HCT116 (cell line): ENCODE measurements at regions not wholly inside any gene's neighbourhood (a gene's known extent, or its start where the extent isn't known, plus 50 kb on each side); places are given as distances from the start of the nearest gene placed in this dataset.

Experiments
- ATAC-seq: fragments of 200-7000 bp; cut with Tn5 transposase; 2 replicates; pipeline ENCODE4 v1.9.1; 2020; ENCODE audit warnings: mild to moderate bottlenecking, moderate library complexity
- BruUV-seq: library from RNA; stranded (reverse); fragments of 400-500 nt; replicated peaks from 2 replicates; lab custom pipeline; 2021; lab: Mats Ljungman, UMichigan
- CTCF ChIA-PET: fragments of 300-600 bp; sonication (Branson Sonifier 250); formaldehyde crosslinking; loops from one replicate; lab custom pipeline; 2021; ENCODE audit warnings: antibody characterized with exemption; lab: Charles Lee
- POLR2A ChIA-PET: fragments of 300-600, 350-600 bp; sonication (Branson Sonifier 250); formaldehyde crosslinking; loops from one replicate; lab custom pipeline; 2021; ENCODE audit warnings: antibody characterized with exemption; lab: Charles Lee
- RAD21 ChIA-PET, 2 experiments: fragments of 300-600 bp; sonication (Branson Sonifier 250); formaldehyde crosslinking; loops; one replicate each; lab custom pipeline; 2023; ENCODE audit warnings: low total read pairs in 2 of 2; ENCODE audit not compliant: uncharacterized antibody in 2 of 2, unreplicated experiment in 2 of 2, low non-redundant PET in 1 of 2; lab: Charles Lee
- DNase-seq: peaks from one replicate; pipeline ENCODE4 v3.0.0-alpha.2; 2010; ENCODE audit warnings: low read depth, low spot score
- H2AFZ ChIP-seq: fragments of 200-600 bp; shearing (Covaris generic), sonication (generic); 2 replicates; pipeline ENCODE4 v1.6.1; 2017; ENCODE audit warnings: low read depth, mixed run types, mixed read lengths, antibody characterized with exemption, low read length; ENCODE audit not compliant: poor library complexity, severe bottlenecking
- H3K27ac ChIP-seq: 2 replicates; pipeline ENCODE4 v1.5.1; 2012; ENCODE audit warnings: low read depth, low read length
- H3K27me3 ChIP-seq: fragments of 200-600 bp; sonication (generic); 2 replicates; pipeline ENCODE4 v1.6.1; 2016; ENCODE audit warnings: mixed run types, low read length, mixed read lengths; ENCODE audit not compliant: insufficient read depth
- H3K36me3 ChIP-seq, 2 experiments: fragments of 200-500 bp in 1 of 2; fragments of 200-600 bp in 1 of 2; sonication (Bioruptor generic) in 1 of 2; sonication (generic) in 1 of 2; 2 replicates each; pipeline versions ENCODE4 v1.5.1 to v1.6.1; 2014 to 2016; ENCODE audit warnings: low read length in 2 of 2, inconsistent platforms in 1 of 2, mixed read lengths in 1 of 2, mixed run types in 1 of 2; ENCODE audit not compliant: insufficient read depth in 2 of 2, control insufficient read depth in 1 of 2
- H3K4me1 ChIP-seq, 2 experiments: fragments of 200-600 bp in 1 of 2; sonication (generic) in 1 of 2; 2 replicates each; pipeline versions ENCODE4 v1.5.1 to v1.6.1; 2012 to 2017; ENCODE audit warnings: low read length in 2 of 2, inconsistent platforms in 1 of 2, mild to moderate bottlenecking in 1 of 2, mixed read lengths in 1 of 2, mixed run types in 1 of 2, moderate library complexity in 1 of 2; ENCODE audit not compliant: insufficient read depth in 2 of 2, control insufficient read depth in 1 of 2
- H3K4me2 ChIP-seq: fragments of 200-600 bp; sonication (generic); 2 replicates; pipeline ENCODE4 v1.6.1; 2017; ENCODE audit warnings: mixed run types, low read length, mixed read lengths
- H3K4me3 ChIP-seq, 2 experiments: fragments of 200-600 bp in 1 of 2; sonication (generic) in 1 of 2; replicated peaks in 1 of 2; 2 replicates each; pipeline ENCODE4 v1.5.1; 2011 to 2016; ENCODE audit warnings: low read length in 2 of 2, control low read depth in 1 of 2, low read depth in 1 of 2, mild to moderate bottlenecking in 1 of 2, mixed read lengths in 1 of 2, mixed run types in 1 of 2
- H3K79me2 ChIP-seq: fragments of 200-600 bp; sonication (generic); 2 replicates; pipeline ENCODE4 v1.6.1; 2017; ENCODE audit warnings: mild to moderate bottlenecking, mixed run types, low read length, moderate library complexity, mixed read lengths; ENCODE audit not compliant: insufficient read depth
- H3K9ac ChIP-seq: fragments of 200-600 bp; sonication (generic); 2 replicates; pipeline ENCODE4 v1.6.1; 2016; ENCODE audit warnings: low read length, mixed read lengths
- H3K9me2 ChIP-seq: fragments of 200-600 bp; sonication (generic), shearing (Covaris generic); 2 replicates; pipeline ENCODE4 v1.6.1; 2017; ENCODE audit warnings: mixed run types, mild to moderate bottlenecking, moderate library complexity; ENCODE audit not compliant: insufficient read depth
- H3K9me3 ChIP-seq, 2 experiments: fragments of 200-500 bp in 1 of 2; fragments of 200-600 bp in 1 of 2; sonication (Bioruptor generic) in 1 of 2; sonication (generic) in 1 of 2; 2 replicates each; pipeline ENCODE4 v1.6.1; 2014 to 2017; ENCODE audit warnings: low read length in 2 of 2, mixed read lengths in 2 of 2, inconsistent platforms in 1 of 2, low read depth in 1 of 2, mild to moderate bottlenecking in 1 of 2, mixed run types in 1 of 2, moderate library complexity in 1 of 2; ENCODE audit not compliant: control insufficient read depth in 1 of 2, insufficient read depth in 1 of 2
- H4K20me1 ChIP-seq: fragments of 200-600 bp; sonication (generic), shearing (Covaris generic); 2 replicates; pipeline ENCODE4 v1.6.1; 2017; ENCODE audit warnings: mixed run types, mild to moderate bottlenecking, moderate library complexity; ENCODE audit not compliant: insufficient read depth
- CBX3 ChIP-seq: IDR thresholded peaks from 2 replicates; pipeline ENCODE4 v1.6.1; 2012; ENCODE audit warnings: low read depth
- MAX ChIP-seq: IDR thresholded peaks from 2 replicates; pipeline ENCODE4 v1.6.1; 2012
- POLR2AphosphoS5 ChIP-seq: IDR thresholded peaks from 2 replicates; pipeline ENCODE4 v1.6.1; 2011; ENCODE audit warnings: mild to moderate bottlenecking, low read depth, low read length, moderate library complexity
- TCF7L2 ChIP-seq: IDR thresholded peaks from 2 replicates; pipeline ENCODE4 v1.7.0; 2011; ENCODE audit warnings: borderline replicate concordance, inconsistent platforms; ENCODE audit not compliant: insufficient read depth, insufficient read length; ENCODE audit errors: extremely low read depth
- ZBTB33 ChIP-seq: IDR thresholded peaks from 2 replicates; pipeline ENCODE4 v1.6.1; 2011; ENCODE audit warnings: mild to moderate bottlenecking, low read length, moderate library complexity; ENCODE audit not compliant: insufficient replicate concordance; ENCODE audit errors: extremely low read depth
- intact Hi-C: fragments of 100-400 bp; cut with micrococcal nuclease; formaldehyde crosslinking; loops from 2 replicates; pipeline ENCODE4 v1.10.0; 2022

GRCh38 chr6:95780037-95780436 is 202.7 kb downstream of the MANEA start (continued):
- TF ChIP-seq ZBTB33 (no peak), TCF7L2 (no peak), MAX (no peak), CBX3 (no peak)
- TF ChIP-seq, all 23 proteins: peak for 0

GRCh38 chr6:95784019-95784418 is 206.7 kb downstream of the MANEA start:
- ATAC-seq (no peak), DNase-seq (no peak)
- Histone ChIP-seq H3K27me3 (no peaks in the 10 kb centered on the region), H3K79me2 (no peaks in the 10 kb centered on the region), H3K4me2 (no peak overlapping the region), H2AFZ (no peak overlapping the region), H3K4me3 (no peak overlapping the region), H3K9ac (no peak overlapping the region), H4K20me1 (no peaks in the 10 kb centered on the region), H3K4me1 (no peaks in the 10 kb centered on the region), H3K27ac (no peak overlapping the region), H3K36me3 (no peaks in the 10 kb centered on the region), H3K9me2 (no peaks in the 10 kb centered on the region), H3K9me3 (no peaks in the 10 kb centered on the region)
- ChIA-PET POLR2A (no interaction called here), CTCF (no interaction called here), RAD21 (no interaction called here)
- intact Hi-C loops, result no loop called here
- TF ChIP-seq POLR2AphosphoS5 (no peak), MAX (no peak)
- no TSS peak for BruUV-seq
